HG02610 (cell line): ENCODE measurements at regions not wholly inside any gene's neighbourhood (a gene's known extent, or its start where the extent isn't known, plus 50 kb on each side); places are given as distances from the start of the nearest gene placed in this dataset.

Experiments used
- ATAC-seq: cut with Tn5 transposase; IDR thresholded peaks from one replicate; pipeline ENCODE4 v1.9.1; 2021; ENCODE audit warnings: mild to moderate bottlenecking, moderate library complexity; ENCODE audit not compliant: unreplicated experiment

- no peak for ATAC-seq
These were observed 510.5 kb upstream of the PROK2 start for GRCh38 chr3:72295276-72295961.

- no peak for ATAC-seq
These were observed 506.1 kb upstream of the PROK2 start for GRCh38 chr3:72290859-72291638.

DNA sequence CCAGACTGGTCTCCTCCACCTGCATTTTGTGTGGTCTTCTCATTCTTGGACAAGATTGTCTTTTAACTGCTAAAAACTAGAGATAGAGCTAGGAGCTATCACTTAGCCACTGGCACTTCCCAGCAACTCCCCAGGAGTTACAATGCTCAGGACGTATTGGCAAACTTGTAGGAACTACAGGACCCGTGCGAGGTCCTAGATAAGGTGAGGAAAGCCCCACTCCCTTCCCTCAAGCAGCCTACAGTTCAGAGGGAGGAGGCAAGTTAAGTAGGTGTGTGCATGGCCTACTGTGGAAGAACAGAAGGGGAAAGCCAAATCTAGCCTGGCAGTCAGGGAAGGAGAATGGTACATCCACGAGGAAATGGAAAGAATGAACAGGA lies 504.7 kb upstream of the PROK2 start:
- no peak for ATAC-seq

DNA sequence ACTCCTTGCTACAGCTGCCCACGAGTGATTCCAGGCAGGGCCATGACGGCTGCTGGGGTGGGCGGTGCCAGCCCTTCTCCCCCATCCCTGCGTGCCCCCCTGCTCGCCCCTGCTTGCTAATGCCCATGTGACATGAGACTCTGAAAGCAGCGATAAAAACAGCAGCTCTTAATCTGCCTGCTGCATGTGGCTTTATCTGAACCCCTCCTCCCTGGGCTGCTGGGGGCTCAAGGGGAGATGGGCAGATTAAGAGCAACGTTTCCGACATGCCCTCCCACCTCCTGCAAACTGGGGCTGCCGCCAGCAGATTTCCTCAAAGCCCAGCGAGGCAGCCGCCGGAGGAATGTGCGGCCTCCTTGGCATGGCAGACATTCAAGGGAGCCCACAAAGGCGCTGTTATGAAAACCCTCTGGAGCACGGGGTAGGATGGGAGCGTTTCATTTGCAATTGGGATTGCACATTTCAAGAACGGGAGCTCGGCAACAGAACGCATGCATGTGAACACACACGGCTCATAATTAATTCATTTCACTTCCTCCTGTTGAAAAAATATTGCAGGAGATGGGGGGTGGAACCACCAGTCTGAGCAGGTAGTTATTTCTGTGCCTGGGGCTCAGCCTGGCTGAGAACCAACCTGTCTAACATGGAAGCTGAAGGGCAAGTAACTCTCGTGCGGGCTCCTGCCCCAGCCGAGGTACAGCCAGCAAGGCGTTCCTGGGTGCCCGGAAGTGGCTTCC lies 504.2 kb upstream of the PROK2 start:
- no peak for ATAC-seq

DNA sequence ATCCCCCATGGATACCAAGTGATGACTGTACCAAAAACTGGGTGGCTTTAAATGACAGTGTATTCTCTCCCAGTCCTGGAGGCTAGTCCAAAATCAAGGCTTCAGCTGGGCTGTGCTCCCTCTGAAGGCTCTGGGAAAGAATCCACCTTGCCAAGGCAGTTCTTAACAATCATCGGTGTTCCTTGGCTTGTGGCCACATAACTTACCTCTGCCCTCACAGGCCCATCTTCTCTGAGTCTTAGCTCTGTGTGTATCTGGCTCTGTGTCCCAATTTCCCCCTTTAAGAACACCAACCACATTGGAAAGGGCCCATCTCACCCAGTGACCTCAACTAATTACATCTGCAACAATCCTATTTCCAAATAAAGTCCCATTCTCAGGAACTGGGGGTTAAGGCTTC lies 503.0 kb upstream of the PROK2 start:
- no peak for ATAC-seq

DNA sequence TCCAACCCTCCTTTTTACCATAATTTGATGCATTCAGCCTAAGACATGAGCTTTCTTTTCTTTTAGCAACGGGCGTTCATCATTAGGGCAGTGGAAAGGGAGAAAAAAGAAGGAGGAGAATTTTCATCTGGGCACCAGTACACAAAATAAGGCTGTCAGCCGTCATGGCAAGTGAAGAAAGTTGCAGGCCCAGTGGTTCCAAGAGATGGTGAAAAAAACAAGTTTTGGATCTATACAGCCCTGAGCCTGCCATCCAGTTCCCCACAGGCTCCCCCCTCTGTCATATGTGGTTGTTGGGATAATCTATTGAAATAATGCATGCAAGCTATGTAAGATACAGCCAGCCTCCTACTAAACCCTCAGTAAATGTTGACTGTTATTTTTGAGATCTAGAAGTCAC lies 500.6 kb upstream of the PROK2 start:
- ATAC-seq, result no peak

DNA sequence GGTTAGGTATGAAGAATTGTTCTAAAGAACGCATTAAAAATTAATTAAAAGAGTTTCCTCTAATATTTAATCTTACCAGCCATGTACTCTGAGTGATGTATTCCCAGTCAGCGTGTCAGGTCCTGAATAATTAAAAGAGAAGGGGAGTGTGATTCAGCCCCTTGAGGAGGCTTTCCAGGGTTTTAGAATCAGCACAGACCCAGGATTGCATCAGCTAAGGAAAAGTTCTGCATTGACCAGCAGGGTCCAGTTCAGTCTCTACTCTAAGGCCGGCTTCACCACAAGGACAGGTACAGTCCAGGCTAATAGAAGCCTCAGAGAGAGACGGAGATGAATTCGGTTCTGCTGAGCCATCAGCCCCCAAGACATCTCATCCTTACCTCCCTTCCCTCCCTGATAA lies 499.5 kb upstream of the PROK2 start:
- ATAC-seq, result no peak

DNA sequence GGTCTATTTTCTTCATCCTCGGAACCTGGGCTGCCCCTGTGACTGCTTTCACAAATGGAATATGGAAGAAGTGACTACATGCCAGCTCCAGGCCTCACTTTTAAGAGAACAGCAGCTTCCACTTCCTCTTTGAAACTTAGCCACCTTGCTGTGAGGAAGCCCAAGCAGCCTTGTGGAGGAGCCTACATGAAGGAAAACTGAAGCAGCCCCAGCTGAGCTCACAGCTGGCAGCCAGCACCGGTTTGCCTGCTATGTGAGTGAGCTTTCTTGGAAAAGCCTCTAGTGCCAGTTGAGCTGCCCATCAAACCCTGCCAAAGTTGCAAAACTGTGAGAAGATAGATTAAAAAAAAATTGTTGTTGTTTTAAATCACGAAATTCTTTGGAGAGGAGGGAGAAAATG lies 498.0 kb upstream of the PROK2 start:
- no peak for ATAC-seq

DNA sequence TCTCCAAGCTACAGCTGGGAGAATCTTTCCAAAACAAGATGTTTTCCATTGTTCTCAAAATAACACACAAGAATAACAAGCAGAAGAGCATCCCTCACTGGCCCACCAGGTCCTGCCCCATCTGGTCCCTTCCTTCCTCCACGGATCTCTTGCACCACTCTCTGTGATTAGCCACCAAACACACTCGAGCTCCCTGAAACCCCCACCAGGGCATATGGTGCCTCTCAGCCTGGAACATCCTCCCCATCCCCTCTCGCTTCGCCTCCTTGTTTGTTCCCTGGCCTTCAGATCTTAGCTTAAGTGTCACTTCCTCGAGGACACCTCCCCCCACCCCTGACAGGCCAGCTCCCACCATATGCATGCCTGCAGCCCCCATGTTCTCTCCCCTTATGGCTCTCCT lies 496.6 kb upstream of the PROK2 start:
- ATAC-seq, result no peak

DNA sequence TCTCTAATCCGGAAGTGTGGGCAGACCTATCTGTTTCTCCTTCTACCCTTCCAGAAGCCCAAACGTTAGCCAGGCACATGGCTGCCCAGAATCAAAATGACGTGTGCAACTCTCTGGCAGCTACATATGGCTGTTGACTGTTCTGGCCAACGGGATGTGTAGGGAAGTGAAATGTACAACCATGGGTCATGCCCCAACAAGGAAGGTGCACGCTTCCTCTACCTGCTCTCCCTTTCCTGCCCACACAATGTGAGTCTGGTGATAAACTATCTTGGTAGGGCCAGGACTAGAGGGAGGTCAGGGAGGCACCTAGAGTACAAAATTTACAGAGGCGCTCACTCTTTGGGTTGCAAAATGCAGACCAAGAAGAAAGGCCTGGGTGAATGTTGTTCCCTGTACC lies 495.9 kb upstream of the PROK2 start:
- ATAC-seq, result no peak

DNA sequence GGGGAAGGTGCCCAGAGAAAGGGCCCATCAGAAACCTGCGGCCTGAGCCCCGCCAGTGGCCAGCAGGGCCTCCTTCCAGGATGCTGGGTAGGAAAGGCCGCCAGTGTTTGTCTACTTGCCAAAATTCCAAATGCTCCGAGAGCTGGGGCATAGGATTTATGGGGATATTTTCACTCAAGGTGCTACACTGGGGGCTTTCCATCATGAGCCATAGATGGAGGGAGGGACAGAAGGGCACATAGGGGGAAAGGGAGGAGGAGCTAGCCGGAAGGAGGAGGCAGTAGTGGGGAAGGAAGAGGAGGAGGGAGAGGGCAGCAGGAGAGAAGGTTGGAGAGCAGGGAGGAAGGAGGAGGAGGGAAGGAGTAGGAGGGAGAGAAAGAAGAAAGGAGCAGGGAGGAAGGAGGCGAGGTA lies 494.7 kb upstream of the PROK2 start:
- ATAC-seq, result no peak

- no peak for ATAC-seq
These were observed 494.2 kb upstream of the PROK2 start for GRCh38 chr3:72279068-72279604.

- ATAC-seq, result no peak
These were observed 493.6 kb upstream of the PROK2 start for GRCh38 chr3:72278349-72279067.

DNA sequence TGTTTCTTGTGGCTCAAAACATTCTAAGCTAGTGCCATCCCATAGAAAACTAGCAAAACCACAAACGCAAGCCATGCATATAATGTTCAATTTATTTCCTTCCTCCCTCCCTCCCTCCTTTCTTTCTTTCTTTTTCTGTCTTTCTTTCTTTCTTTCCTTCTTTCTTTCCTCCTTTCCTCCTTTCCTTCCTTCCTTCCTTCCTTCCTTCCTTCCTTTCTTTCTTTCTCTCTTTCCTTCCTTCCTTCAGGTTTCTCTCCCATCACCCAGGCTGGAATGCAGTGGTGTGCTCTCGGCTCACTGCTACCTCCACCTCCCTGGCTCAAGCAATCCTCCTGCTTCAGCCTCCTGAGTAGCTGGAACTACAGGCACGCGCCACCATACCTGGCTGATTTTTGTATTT lies 492.8 kb upstream of the PROK2 start:
- no peak for ATAC-seq

- ATAC-seq, result no peak
These were observed 491.9 kb upstream of the PROK2 start for GRCh38 chr3:72276806-72277205.

DNA sequence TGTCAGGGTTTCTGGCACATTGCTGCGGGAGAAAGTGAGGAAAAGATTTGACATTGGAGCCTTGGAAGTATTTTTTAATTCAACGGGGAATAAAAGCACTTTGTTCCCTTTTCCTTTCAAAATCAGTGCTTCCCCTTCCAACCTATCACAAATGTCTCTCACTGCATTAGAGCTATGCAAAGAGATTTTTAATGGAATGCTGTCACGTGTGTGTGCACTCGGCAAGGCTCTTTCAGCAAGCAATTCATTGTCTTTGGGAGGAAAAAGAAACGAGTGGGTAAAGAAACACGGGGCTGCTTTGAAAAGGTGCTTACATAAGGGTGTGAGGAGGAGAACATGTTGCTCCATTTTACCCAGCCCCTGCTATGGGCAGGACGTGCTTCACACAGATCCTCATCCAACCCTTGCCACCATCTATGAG lies 490.4 kb upstream of the PROK2 start:
- ATAC-seq, result no peak

- peak; percentile 62 for ATAC-seq
These were observed 489.8 kb upstream of the PROK2 start for GRCh38 chr3:72274493-72275330.

GRCh38 chr3:72273615-72274014 lies 488.7 kb upstream of the PROK2 start:
- ATAC-seq, result no peak

DNA sequence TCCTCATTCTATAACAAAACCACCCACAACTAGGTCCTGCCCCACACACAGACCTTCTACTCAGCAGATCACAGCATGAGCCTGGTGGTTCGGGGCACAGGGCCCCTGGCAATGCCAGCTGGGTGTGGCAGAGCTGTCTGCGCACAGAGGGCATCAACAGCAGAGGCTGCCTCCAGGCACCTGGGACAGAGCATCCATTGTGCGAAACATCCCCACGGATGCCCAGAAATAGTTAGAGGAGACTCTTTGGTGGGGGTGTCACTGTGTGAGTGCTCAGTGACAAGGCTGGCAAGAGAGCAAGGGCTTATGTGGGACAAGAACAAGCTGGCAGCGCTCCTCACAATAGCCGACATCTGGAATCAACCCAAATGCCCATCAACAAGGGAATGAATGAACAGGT lies 487.4 kb upstream of the PROK2 start:
- no peak for ATAC-seq

GRCh38 chr3:72271923-72272322 lies 487.0 kb upstream of the PROK2 start:
- no peak for ATAC-seq
